A549 (cell line): ENCODE measurements at regions not wholly inside any gene's neighbourhood (a gene's known extent, or its start where the extent isn't known, plus 50 kb on each side); places are given as distances from the start of the nearest gene placed in this dataset.
"Not testable (repeated sequence)": the region's sequence is repeated elsewhere in the genome, so short reads cannot be mapped to it uniquely, and the experiment has no call there.

Experiments
- ATAC-seq, 2 experiments: fragments of 200-7000 bp in 1 of 2; fragments of >200 bp in 1 of 2; cut with Nextera tagmentation in 1 of 2; cut with Tn5 transposase in 1 of 2; 3 replicates each; pipeline versions ENCODE4 v1.8.0 to v1.9.1; 2018 to 2020; ENCODE audit warnings: mild to moderate bottlenecking in 1 of 2, moderate library complexity in 1 of 2
- CTCF ChIA-PET: fragments of 300-600 bp; sonication (Branson Sonifier 250); formaldehyde crosslinking; extraction: SDS; loops from one replicate; lab custom pipeline; 2021; ENCODE audit warnings: antibody characterized with exemption, inconsistent platforms; lab: Yijun Ruan, JAX
- POLR2A ChIA-PET: fragments of 350-600 bp; formaldehyde crosslinking; extraction: SDS; loops from one replicate; lab custom pipeline; 2021; ENCODE audit warnings: antibody characterized with exemption, inconsistent platforms; lab: Yijun Ruan, JAX
- DNase-seq, 2 experiments: peaks; one replicate each; pipeline versions ENCODE4 v3.0.0 to v3.0.0-alpha.2; 2011 to 2016; ENCODE audit warnings: low read depth in 1 of 2, low spot score in 1 of 2
- FAIRE-seq: peaks from 2 replicates; lab custom pipeline; 2011; peaks lifted over from hg19 to GRCh38; lab: Jason Lieb, UNC
- H3K27ac ChIP-seq, 2 experiments: fragments of >200 bp; sonication (Bioruptor Twin); formaldehyde crosslinking; 3 replicates each; pipeline ENCODE4 v1.5.1; 2016 to 2017
- H3K4me1 ChIP-seq: fragments of >200 bp; sonication (Bioruptor Twin); formaldehyde crosslinking; 3 replicates; pipeline ENCODE4 v1.6.1; 2016
- H3K4me2 ChIP-seq: fragments of >200 bp; sonication (Bioruptor Twin); formaldehyde crosslinking; 3 replicates; pipeline ENCODE4 v1.6.1; 2016
- H3K4me3 ChIP-seq: fragments of >200 bp; sonication (Bioruptor Twin); formaldehyde crosslinking; 3 replicates; pipeline ENCODE4 v1.5.1; 2016
- H3K9me3 ChIP-seq: fragments of >200 bp; sonication (Bioruptor Twin); formaldehyde crosslinking; 3 replicates; pipeline ENCODE4 v1.6.1; 2016
- ATOH8 ChIP-seq: fragments of 250-450 bp; sonication (Bioruptor Pico); IDR thresholded peaks from 2 replicates; pipeline ENCODE4 v1.5.0; 2020; ENCODE audit warnings: low read depth, mild to moderate bottlenecking, moderate library complexity
- BCL3 ChIP-seq: fragments of >200 bp; sonication (Bioruptor Twin); formaldehyde crosslinking; IDR thresholded peaks from 3 replicates; pipeline ENCODE4 v1.6.1; 2016
- CHD4 ChIP-seq: fragments of 200-600 bp; sonication (generic); IDR thresholded peaks from 2 replicates; pipeline ENCODE4 v1.6.1; 2016; ENCODE audit warnings: antibody characterized with exemption, mild to moderate bottlenecking, borderline replicate concordance
- CTCF ChIP-seq: fragments of >200 bp; sonication (Bioruptor Twin); formaldehyde crosslinking; IDR thresholded peaks from 3 replicates; pipeline ENCODE4 v1.5.1; 2016
- E2F6 ChIP-seq: IDR thresholded peaks from 2 replicates; pipeline ENCODE4 v1.6.1; 2012; ENCODE audit warnings: low read depth, borderline replicate concordance
- EHMT2 ChIP-seq: fragments of 200-600 bp; sonication (generic); IDR thresholded peaks from 2 replicates; pipeline ENCODE4 v1.6.1; 2016; ENCODE audit warnings: antibody characterized with exemption, low read depth, mild to moderate bottlenecking, moderate library complexity
- NPAS2 ChIP-seq: fragments of 250-450 bp; sonication (Bioruptor Pico); IDR thresholded peaks from 2 replicates; pipeline ENCODE4 v1.8.0; 2022; ENCODE audit warnings: mild to moderate bottlenecking, moderate library complexity, borderline replicate concordance
- RCOR1 ChIP-seq: fragments of 150-350 bp; IDR thresholded peaks from 2 replicates; pipeline ENCODE4 v1.6.1; 2014; ENCODE audit warnings: antibody characterized with exemption, low read length, low read depth
- RFX5 ChIP-seq: fragments of 450-650 bp; IDR thresholded peaks from 2 replicates; pipeline ENCODE4 v1.7.1; 2014; ENCODE audit warnings: antibody characterized with exemption, mild to moderate bottlenecking, moderate library complexity
- RNF2 ChIP-seq: fragments of 200-600 bp; sonication (generic); IDR thresholded peaks from 2 replicates; pipeline ENCODE4 v1.6.1; 2016; ENCODE audit warnings: low read depth, mild to moderate bottlenecking, antibody characterized with exemption, moderate library complexity, borderline replicate concordance
- SMC3 ChIP-seq: fragments of >200 bp; sonication (Bioruptor Twin); formaldehyde crosslinking; IDR thresholded peaks from 3 replicates; pipeline ENCODE4 v1.6.1; 2018; ENCODE audit warnings: inconsistent platforms
- TP53 ChIP-seq: fragments of 250-450 bp; sonication (Bioruptor Pico); IDR thresholded peaks from 2 replicates; pipeline ENCODE4 v1.5.0; 2021; ENCODE audit warnings: mild to moderate bottlenecking, moderate library complexity
- ZC3H11A ChIP-seq: fragments of 450-650 bp; IDR thresholded peaks from 2 replicates; pipeline ENCODE4 v1.6.1; 2014; ENCODE audit warnings: antibody characterized with exemption, mild to moderate bottlenecking
- WGBS: methylation state at CpG from one replicate; pipeline ENCODE4 v1.1.6; 2017; ENCODE audit errors: missing lambda C conversion rate; 5-methylcytosine and 5-hydroxymethylcytosine counted together

GRCh38 chr22:25301912-25302311 lies 82.5 kb downstream of the CRYBB2 start:
- POLR2A ChIA-PET, H3K9me3 ChIP-seq, ATAC-seq, FAIRE-seq, H3K27ac ChIP-seq, H3K4me3 ChIP-seq, H3K4me1 ChIP-seq, H3K4me2 ChIP-seq, DNase-seq, CTCF ChIA-PET: not testable (repeated sequence)
- WGBS: 56% methylated on average over 3 of the region's 4 CpGs

GRCh38 chr22:25309586-25309985 lies 90.1 kb downstream of the CRYBB2 start:
- H3K9me3 ChIP-seq, POLR2A ChIA-PET, H3K4me2 ChIP-seq, H3K4me1 ChIP-seq, H3K27ac ChIP-seq, H3K4me3 ChIP-seq, ATAC-seq, CTCF ChIA-PET, DNase-seq: not testable (repeated sequence)
- peak; percentile 39 for FAIRE-seq
- WGBS: 90% methylated on average over 1 of the region's 4 CpGs

GRCh38 chr22:25311924-25312323 lies 92.5 kb downstream of the CRYBB2 start:
- not testable (repeated sequence) for FAIRE-seq

GRCh38 chr22:25318081-25318823 lies 98.8 kb downstream of the CRYBB2 start:
- ATAC-seq: no peak
- WGBS: 58% methylated on average over 6 of the region's 15 CpGs
- no peak overlapping the region for H3K4me2 ChIP-seq
- ChIA-PET POLR2A (no interaction called here), CTCF (no interaction called here)
- H3K9me3 ChIP-seq: no peaks in the 10 kb centered on the region
- H3K4me3 ChIP-seq: no peak overlapping the region
- H3K4me1 ChIP-seq: no peaks in the 10 kb centered on the region
- TF ChIP-seq ATOH8 (CRISPR knock-in tag) (no peak), TP53 (CRISPR knock-in tag) (no peak), SMC3 (no peak), E2F6 (no peak), RNF2 (no peak), CHD4 (no peak), RFX5 (no peak)
- TF ChIP-seq, all 56 proteins: peak for 0
- DNase-seq: no peak
- no peak overlapping the region for H3K27ac ChIP-seq
- no peak for FAIRE-seq

More at GRCh38 chr22:25311924-25312323, 92.5 kb downstream of the CRYBB2 start:
- H3K4me3 ChIP-seq, POLR2A ChIA-PET, H3K4me2 ChIP-seq, DNase-seq, H3K9me3 ChIP-seq, CTCF ChIA-PET, H3K4me1 ChIP-seq, H3K27ac ChIP-seq: not testable (repeated sequence)
- peak in 1 of 2 experiments; percentile 47; a peak in 1 of 6 replicates for ATAC-seq
- 8% methylated on average over 2 of the region's 5 CpGs for WGBS

GRCh38 chr22:25327018-25327755 lies 107.7 kb downstream of the CRYBB2 start:
- TF ChIP-seq ZC3H11A (no peak), CTCF (no peak), RCOR1 (no peak), BCL3 (no peak), ATOH8 (CRISPR knock-in tag) (no peak), EHMT2 (no peak), NPAS2 (CRISPR knock-in tag) (no peak), RNF2 (no peak)
- TF ChIP-seq, all 56 proteins: peak for 0
- WGBS: 75% methylated on average over 11 of the region's 17 CpGs
- FAIRE-seq (no peak), ATAC-seq (no peak; a peak in 1 of 6 replicates), DNase-seq (no peak)
- Histone ChIP-seq H3K4me3 (no peak overlapping the region), H3K27ac (no peak overlapping the region), H3K9me3 (no peaks in the 10 kb centered on the region), H3K4me1 (no peaks in the 10 kb centered on the region), H3K4me2 (no peak overlapping the region)
- ChIA-PET POLR2A (no interaction called here), CTCF (no interaction called here)
